Activated T-helper 1 cell treated with anti-CD3 and anti-CD28 coated beads, Interleukin-12 subunit alpha, Interleukin-12 subunit beta, Interleukin-2, Interleukin-4 antibody, amounts not matched to agents 30 ng/mL and 10 ng/mL and 1 ng/mL, durations not matched to agents 14 hours and 24 hours and 36 hours (primary cell): ENCODE measurements at regions not wholly inside any gene's neighbourhood (a gene's known extent, or its start where the extent isn't known, plus 50 kb on each side); places are given as distances from the start of the nearest gene placed in this dataset.

ENCODE experiments used
- DNase-seq: peaks from one replicate; pipeline ENCODE4 v3.0.0; 2021; ENCODE audit warnings: low spot score
- H3K27ac Mint-ChIP-seq: one replicate; pipeline ENCODE4 v1.8.0; 2021; ENCODE audit warnings: mild to moderate bottlenecking, mixed read lengths
- H3K27me3 Mint-ChIP-seq: one replicate; pipeline ENCODE4 v1.8.0; 2022; ENCODE audit warnings: mild to moderate bottlenecking, moderate library complexity, mixed read lengths; ENCODE audit not compliant: insufficient read depth
- H3K36me3 Mint-ChIP-seq: one replicate; pipeline ENCODE4 v1.8.0; 2021; ENCODE audit warnings: low read depth, mixed read lengths
- H3K4me1 Mint-ChIP-seq: one replicate; pipeline ENCODE4 v1.8.0; 2021; ENCODE audit warnings: low read depth, mixed read lengths
- H3K4me3 Mint-ChIP-seq: one replicate; pipeline ENCODE4 v1.8.0; 2021; ENCODE audit warnings: mild to moderate bottlenecking, moderate library complexity, mixed read lengths
- H3K9me3 Mint-ChIP-seq: one replicate; pipeline ENCODE4 v1.8.0; 2021; ENCODE audit warnings: mixed read lengths
- intact Hi-C: fragments of 100-400 bp; cut with micrococcal nuclease; formaldehyde crosslinking; loops from one replicate; pipeline ENCODE4 v1.15.1; 2024

DNA sequence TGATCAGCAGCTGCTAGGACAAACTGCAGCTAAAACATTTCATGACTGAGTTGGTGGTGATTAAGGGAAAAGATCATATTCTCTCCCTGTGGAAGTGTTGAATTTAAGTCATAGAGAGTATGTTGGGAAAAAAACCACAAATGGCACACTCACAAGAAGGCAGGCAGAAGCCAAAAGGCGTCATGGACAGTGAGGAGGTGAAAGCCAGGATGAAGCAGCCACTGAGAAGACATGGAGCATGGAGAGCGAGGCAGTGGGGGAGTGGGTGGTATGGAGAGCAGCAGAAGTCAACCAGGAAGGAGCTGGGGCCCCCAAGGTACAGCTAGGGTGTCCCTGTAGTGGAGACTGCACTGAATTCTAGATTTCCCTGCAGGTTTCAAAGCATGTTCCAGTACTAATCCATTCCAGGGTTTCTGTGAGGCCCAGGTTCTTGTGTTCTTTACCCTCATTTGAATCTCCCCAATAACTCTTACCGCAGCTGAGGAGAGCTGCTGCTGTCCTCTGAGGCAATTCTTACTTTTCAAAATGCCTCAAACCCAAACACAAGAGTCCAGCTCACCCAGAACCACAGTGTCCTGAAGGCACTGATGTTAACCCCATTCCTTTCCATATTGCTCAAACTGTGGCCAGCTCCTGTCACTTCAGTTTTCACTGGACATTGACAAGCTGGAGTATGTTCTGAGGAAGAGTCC lies 191.8 kb upstream of the E2F8 start:
- Mint-ChIP-seq H3K9me3 (no peaks in the 10 kb centered on the region), H3K4me3 (no peak overlapping the region), H3K36me3 (no peaks in the 10 kb centered on the region), H3K4me1 (no peaks in the 10 kb centered on the region), H3K27me3 (peaks cover 31% of the 10 kb centered on the region), H3K27ac (no peak overlapping the region)
- intact Hi-C loops: no loop called here
- DNase-seq: no peak

DNA sequence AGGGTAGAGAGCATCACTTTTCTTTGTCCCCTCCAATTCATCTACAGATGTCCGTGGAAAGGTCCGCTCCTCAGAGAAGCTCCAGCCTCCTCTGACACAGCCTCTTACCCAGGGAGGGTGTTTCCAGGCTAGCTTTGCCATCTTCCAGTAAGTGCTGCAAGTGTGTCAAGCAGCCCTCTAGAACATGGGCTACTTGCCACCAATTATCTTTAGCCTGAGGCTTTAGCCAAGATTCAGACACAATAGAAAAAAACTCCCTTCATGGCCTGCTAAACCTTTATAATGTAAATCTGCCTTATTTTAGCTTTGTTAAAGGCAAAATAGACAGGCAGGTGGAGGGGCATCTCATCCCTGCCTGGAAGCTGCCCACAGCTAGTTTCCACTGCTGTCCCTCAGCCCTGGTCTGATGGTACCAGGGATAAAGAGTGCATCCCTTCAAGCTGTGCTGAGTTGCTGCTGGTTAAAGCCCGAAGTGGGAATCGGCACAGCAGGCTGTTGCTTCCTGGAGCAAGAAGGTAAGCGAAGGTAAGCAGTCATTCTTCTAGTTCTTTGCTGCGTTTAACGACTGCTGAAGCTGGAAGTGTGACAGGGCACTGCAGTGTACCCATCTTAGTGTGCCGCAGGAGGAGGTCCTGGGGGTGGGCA lies 190.1 kb upstream of the E2F8 start:
- Mint-ChIP-seq H3K4me1 (no peaks in the 10 kb centered on the region), H3K36me3 (no peaks in the 10 kb centered on the region), H3K27ac (no peak overlapping the region), H3K9me3 (no peaks in the 10 kb centered on the region), H3K4me3 (no peak overlapping the region), H3K27me3 (peaks cover 25% of the 10 kb centered on the region)
- DNase-seq: no peak
- intact Hi-C loops: no loop called here

DNA sequence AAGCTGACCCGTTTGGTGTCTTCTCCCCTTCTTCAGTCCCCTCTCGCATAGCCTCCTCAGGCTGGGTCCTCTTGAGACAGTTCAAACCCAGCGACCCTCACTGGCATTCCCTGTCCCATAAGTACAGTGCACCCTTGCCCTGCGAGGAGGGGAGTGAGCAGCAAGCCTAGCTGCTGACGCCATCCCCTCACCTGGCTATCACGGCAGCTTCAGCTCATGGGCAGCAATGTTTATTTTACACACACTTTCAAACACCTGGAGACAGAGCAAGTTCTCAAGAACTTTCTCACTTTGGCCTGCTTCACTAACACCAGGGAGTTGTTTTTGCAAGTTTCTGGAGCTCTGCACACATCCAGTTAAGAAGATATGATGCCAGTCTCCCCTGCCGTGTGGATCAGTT lies 189.6 kb upstream of the E2F8 start:
- H3K27ac Mint-ChIP-seq: no peak overlapping the region
- no peak for DNase-seq
- no peaks in the 10 kb centered on the region for H3K9me3 Mint-ChIP-seq
- H3K4me1 Mint-ChIP-seq: no peaks in the 10 kb centered on the region
- no peaks in the 10 kb centered on the region for H3K36me3 Mint-ChIP-seq
- H3K27me3 Mint-ChIP-seq: peaks cover 24% of the 10 kb centered on the region
- intact Hi-C loops: no loop called here
- no peak overlapping the region for H3K4me3 Mint-ChIP-seq

GRCh38 chr11:19429108-19429760 lies 188.5 kb upstream of the E2F8 start:
- Mint-ChIP-seq H3K4me3 (no peak overlapping the region), H3K4me1 (no peaks in the 10 kb centered on the region), H3K9me3 (no peaks in the 10 kb centered on the region), H3K36me3 (no peaks in the 10 kb centered on the region), H3K27ac (no peak overlapping the region), H3K27me3 (peaks cover 28% of the 10 kb centered on the region)
- DNase-seq: no peak
- intact Hi-C loops: no loop called here

- no peak for DNase-seq
- intact Hi-C loops: no loop called here
- Mint-ChIP-seq H3K4me1 (no peaks in the 10 kb centered on the region), H3K4me3 (no peak overlapping the region), H3K27ac (no peak overlapping the region), H3K36me3 (no peaks in the 10 kb centered on the region), H3K27me3 (peaks cover 24% of the 10 kb centered on the region), H3K9me3 (no peaks in the 10 kb centered on the region)
Observed at GRCh38 chr11:19428206-19429002, 187.7 kb upstream of the E2F8 start.

DNA sequence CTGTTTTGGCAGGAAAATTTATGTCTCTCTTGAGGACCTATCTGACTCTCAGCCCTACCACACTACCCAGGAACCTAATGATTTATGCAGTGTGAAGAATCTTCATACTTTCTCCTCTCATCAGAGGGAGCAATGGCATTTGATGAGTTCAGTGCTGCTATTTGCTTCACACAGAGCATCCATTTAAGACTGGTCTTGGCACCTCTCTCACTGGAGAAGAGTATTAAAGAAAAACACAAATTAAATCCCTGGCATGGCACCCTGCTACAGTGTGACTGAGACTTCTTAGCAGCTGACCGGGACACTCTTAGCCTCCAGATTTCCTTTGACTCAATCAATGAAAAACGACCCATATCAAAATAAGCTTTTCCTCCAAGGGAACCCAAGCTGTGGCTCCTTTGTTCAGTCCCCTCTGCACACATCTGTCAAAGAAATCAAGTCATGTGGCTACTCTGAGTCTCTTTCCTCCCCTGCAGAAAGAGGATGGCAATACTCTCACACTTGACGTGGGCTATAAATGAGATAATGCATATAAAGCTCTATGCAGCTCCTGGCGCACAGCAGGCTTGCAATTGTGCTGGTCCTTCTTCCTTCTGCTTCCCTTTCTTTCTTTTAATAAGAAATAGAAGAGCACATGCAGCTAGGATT lies 186.1 kb upstream of the E2F8 start:
- Mint-ChIP-seq H3K36me3 (no peaks in the 10 kb centered on the region), H3K4me3 (no peak overlapping the region), H3K27ac (no peak overlapping the region), H3K9me3 (no peaks in the 10 kb centered on the region), H3K4me1 (no peaks in the 10 kb centered on the region), H3K27me3 (peaks cover 20% of the 10 kb centered on the region)
- no peak for DNase-seq
- intact Hi-C loops: no loop called here

GRCh38 chr11:19426011-19426755 lies 185.4 kb upstream of the E2F8 start:
- H3K36me3 Mint-ChIP-seq: no peaks in the 10 kb centered on the region
- peaks cover 17% of the 10 kb centered on the region for H3K27me3 Mint-ChIP-seq
- no peak for DNase-seq
- no peak overlapping the region for H3K4me3 Mint-ChIP-seq
- no peaks in the 10 kb centered on the region for H3K4me1 Mint-ChIP-seq
- intact Hi-C loops: no loop called here
- no peaks in the 10 kb centered on the region for H3K9me3 Mint-ChIP-seq
- H3K27ac Mint-ChIP-seq: no peak overlapping the region

DNA sequence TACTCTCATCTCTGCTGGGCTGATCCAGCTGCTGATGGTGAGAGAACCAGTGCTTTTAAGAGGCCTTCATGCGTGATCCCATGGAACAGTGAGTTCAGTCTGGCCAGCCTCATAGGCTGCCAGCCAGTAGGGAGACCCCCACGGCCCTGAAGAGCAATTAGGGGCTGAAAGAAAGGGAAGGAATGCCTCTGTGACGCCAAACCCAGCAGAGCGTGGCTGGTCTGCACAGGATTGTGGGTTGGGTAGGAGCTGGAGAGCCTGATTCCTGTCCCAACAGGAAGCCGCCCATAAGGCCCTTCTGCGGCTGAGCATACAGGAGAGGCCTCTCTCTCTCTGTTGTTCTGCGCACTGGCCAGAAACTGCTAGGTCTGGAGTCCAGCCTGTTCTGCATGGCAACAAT lies 181.5 kb upstream of the E2F8 start:
- no peaks in the 10 kb centered on the region for H3K36me3 Mint-ChIP-seq
- no peak overlapping the region for H3K4me3 Mint-ChIP-seq
- DNase-seq: no peak
- H3K9me3 Mint-ChIP-seq: no peaks in the 10 kb centered on the region
- intact Hi-C loops: no loop called here
- peaks cover 10% of the 10 kb centered on the region for H3K27me3 Mint-ChIP-seq
- H3K27ac Mint-ChIP-seq: no peak overlapping the region
- H3K4me1 Mint-ChIP-seq: no peaks in the 10 kb centered on the region

GRCh38 chr11:19420868-19421533 lies 180.3 kb upstream of the E2F8 start:
- no peaks in the 10 kb centered on the region for H3K9me3 Mint-ChIP-seq
- intact Hi-C loops: no loop called here
- no peak overlapping the region for H3K4me3 Mint-ChIP-seq
- no peaks in the 10 kb centered on the region for H3K36me3 Mint-ChIP-seq
- DNase-seq: no peak
- H3K27me3 Mint-ChIP-seq: peaks cover 11% of the 10 kb centered on the region
- H3K4me1 Mint-ChIP-seq: no peaks in the 10 kb centered on the region
- no peak overlapping the region for H3K27ac Mint-ChIP-seq

GRCh38 chr11:19419808-19420207 lies 179.1 kb upstream of the E2F8 start:
- no peak overlapping the region for H3K27ac Mint-ChIP-seq
- H3K4me1 Mint-ChIP-seq: no peaks in the 10 kb centered on the region
- no peaks in the 10 kb centered on the region for H3K9me3 Mint-ChIP-seq
- H3K4me3 Mint-ChIP-seq: no peak overlapping the region
- intact Hi-C loops: no loop called here
- H3K27me3 Mint-ChIP-seq: peaks cover 6% of the 10 kb centered on the region
- no peaks in the 10 kb centered on the region for H3K36me3 Mint-ChIP-seq
- no peak for DNase-seq

GRCh38 chr11:19419021-19419750 lies 178.4 kb upstream of the E2F8 start:
- Mint-ChIP-seq H3K4me1 (no peaks in the 10 kb centered on the region), H3K27me3 (peaks cover 5% of the 10 kb centered on the region), H3K4me3 (no peak overlapping the region), H3K9me3 (no peaks in the 10 kb centered on the region), H3K27ac (no peak overlapping the region), H3K36me3 (no peaks in the 10 kb centered on the region)
- intact Hi-C loops: no loop called here
- no peak for DNase-seq
